H9 (cell line): ENCODE measurements at regions not wholly inside any gene's neighbourhood (a gene's known extent, or its start where the extent isn't known, plus 50 kb on each side); places are given as distances from the start of the nearest gene placed in this dataset.

Source experiments
- DNase-seq: peaks from one replicate; pipeline ENCODE4 v3.0.0-alpha.2; 2017
- H2AFZ ChIP-seq: one replicate; pipeline ENCODE4 v1.6.1; 2013; ENCODE audit warnings: mild to moderate bottlenecking, low read length, control low read depth, moderate library complexity
- H2AK5ac ChIP-seq: 2 replicates; pipeline ENCODE4 v1.6.1; 2013; ENCODE audit warnings: low read length, control low read depth, mixed read lengths; ENCODE audit not compliant: insufficient read length
- H2BK120ac ChIP-seq: one replicate; pipeline ENCODE4 v1.6.1; 2013; ENCODE audit warnings: low read depth, mild to moderate bottlenecking, low read length, control low read depth, inconsistent platforms; ENCODE audit not compliant: poor library complexity, severe bottlenecking
- H2BK12ac ChIP-seq: 2 replicates; pipeline ENCODE4 v1.6.1; 2013; ENCODE audit warnings: low read length, control low read depth, mixed read lengths, low read depth; ENCODE audit not compliant: insufficient read length
- H2BK15ac ChIP-seq: 2 replicates; pipeline ENCODE4 v1.6.1; 2013; ENCODE audit warnings: low read depth, low read length, control low read depth
- H2BK20ac ChIP-seq: one replicate; pipeline ENCODE4 v1.6.1; 2013; ENCODE audit warnings: low read depth, mild to moderate bottlenecking, low read length, control low read depth, inconsistent platforms; ENCODE audit not compliant: poor library complexity, severe bottlenecking
- H2BK5ac ChIP-seq: 2 replicates; pipeline ENCODE4 v1.6.1; 2013; ENCODE audit warnings: low read length, control low read depth, mixed read lengths; ENCODE audit not compliant: insufficient read length
- H3K14ac ChIP-seq: 2 replicates; pipeline ENCODE4 v1.6.1; 2013; ENCODE audit warnings: low read length, control low read depth; ENCODE audit not compliant: insufficient read depth
- H3K18ac ChIP-seq: 2 replicates; pipeline ENCODE4 v1.6.1; 2013; ENCODE audit warnings: low read depth, mild to moderate bottlenecking, mixed read lengths, low read length, control low read depth; ENCODE audit not compliant: insufficient read length
- H3K23ac ChIP-seq: 2 replicates; pipeline ENCODE4 v1.6.1; 2013; ENCODE audit warnings: low read length, control low read depth, mixed read lengths, low read depth; ENCODE audit not compliant: insufficient read length
- H3K23me2 ChIP-seq: 2 replicates; pipeline ENCODE4 v1.6.1; 2013; ENCODE audit warnings: low read depth, mild to moderate bottlenecking, mixed read lengths, low read length, control low read depth; ENCODE audit not compliant: insufficient read length, poor library complexity, severe bottlenecking
- H3K27ac ChIP-seq: 2 replicates; pipeline ENCODE4 v1.5.1; 2013; ENCODE audit warnings: low read length, control low read depth, mixed read lengths, low read depth; ENCODE audit not compliant: insufficient read length
- H3K27me3 ChIP-seq: 2 replicates; pipeline ENCODE4 v1.6.1; 2013; ENCODE audit warnings: low read length, control low read depth, inconsistent platforms; ENCODE audit not compliant: insufficient read depth
- H3K4ac ChIP-seq: 2 replicates; pipeline ENCODE4 v1.6.1; 2013; ENCODE audit warnings: low read depth, mild to moderate bottlenecking, control low read depth, inconsistent platforms, low read length, moderate library complexity
- H3K4me1 ChIP-seq: 2 replicates; pipeline ENCODE4 v1.6.1; 2013; ENCODE audit warnings: low read length, control low read depth, inconsistent platforms; ENCODE audit not compliant: insufficient read depth
- H3K4me2 ChIP-seq: 2 replicates; pipeline ENCODE4 v1.6.1; 2013; ENCODE audit warnings: low read length, control low read depth, mixed read lengths; ENCODE audit not compliant: insufficient read length, insufficient read depth
- H3K56ac ChIP-seq: 2 replicates; pipeline ENCODE4 v1.6.1; 2013; ENCODE audit warnings: low read depth, mild to moderate bottlenecking, mixed read lengths, low read length, control low read depth; ENCODE audit not compliant: insufficient read length
- H3K79me1 ChIP-seq: 2 replicates; pipeline ENCODE4 v1.6.1; 2013; ENCODE audit warnings: low read depth, mild to moderate bottlenecking, moderate library complexity, low read length, control low read depth, inconsistent platforms; ENCODE audit not compliant: insufficient read depth, poor library complexity, severe bottlenecking
- H3K79me2 ChIP-seq: 2 replicates; pipeline ENCODE4 v1.6.1; 2013; ENCODE audit warnings: low read length, control low read depth, inconsistent platforms; ENCODE audit not compliant: insufficient read depth
- H3K9ac ChIP-seq: 2 replicates; pipeline ENCODE4 v1.6.1; 2013; ENCODE audit warnings: low read length, control low read depth, mixed read lengths; ENCODE audit not compliant: insufficient read length; ENCODE audit errors: extremely low read depth
- H3K9me3 ChIP-seq: one replicate; pipeline ENCODE4 v1.6.1; 2013; ENCODE audit warnings: low read depth, low read length, inconsistent platforms; ENCODE audit not compliant: control insufficient read depth
- H3T11ph ChIP-seq: one replicate; pipeline ENCODE4 v1.6.1; 2013; ENCODE audit warnings: mild to moderate bottlenecking, low read length, control low read depth, inconsistent platforms
- H4K20me1 ChIP-seq: one replicate; pipeline ENCODE4 v1.6.1; 2013; ENCODE audit not compliant: control insufficient read depth, insufficient read length, insufficient read depth
- H4K5ac ChIP-seq: 2 replicates; pipeline ENCODE4 v1.6.1; 2013; ENCODE audit warnings: low read depth, mild to moderate bottlenecking, mixed read lengths, low read length, control low read depth; ENCODE audit not compliant: insufficient read length
- H4K8ac ChIP-seq: replicated peaks from 2 replicates; pipeline ENCODE4 v1.6.1; 2013; ENCODE audit warnings: low read length, control low read depth, mixed read lengths, low read depth; ENCODE audit not compliant: insufficient read length
- H4K91ac ChIP-seq: 2 replicates; pipeline ENCODE4 v1.6.1; 2013; ENCODE audit warnings: low read depth, mild to moderate bottlenecking, moderate library complexity, mixed read lengths, low read length, control low read depth; ENCODE audit not compliant: insufficient read length
- H3K27ac Mint-ChIP-seq, 3 experiments: 2 replicates in 2 of 3; 3 replicates in 1 of 3; pipeline ENCODE4 v1.8.0; 2020 to 2021; ENCODE audit warnings: mixed read lengths in 3 of 3, mild to moderate bottlenecking in 1 of 3, moderate library complexity in 1 of 3
- H3K27me3 Mint-ChIP-seq: 2 replicates; pipeline ENCODE4 v1.8.0; 2021; ENCODE audit warnings: low read depth, mild to moderate bottlenecking, moderate library complexity, mixed read lengths
- H3K36me3 Mint-ChIP-seq, 3 experiments: 2 replicates in 2 of 3; 3 replicates in 1 of 3; pipeline ENCODE4 v1.8.0; 2020 to 2021; ENCODE audit warnings: low read depth in 3 of 3, mixed read lengths in 3 of 3; ENCODE audit not compliant: insufficient read depth in 1 of 3
- H3K4me1 Mint-ChIP-seq, 2 experiments: 2 replicates each; pipeline ENCODE4 v1.8.0; 2020; ENCODE audit warnings: mixed read lengths in 2 of 2
- H3K4me3 Mint-ChIP-seq, 2 experiments: 2 replicates in 1 of 2; 3 replicates in 1 of 2; pipeline ENCODE4 v1.8.0; 2020 to 2021; ENCODE audit warnings: mild to moderate bottlenecking in 2 of 2, mixed read lengths in 2 of 2, moderate library complexity in 1 of 2
- H3K9me3 Mint-ChIP-seq, 2 experiments: 2 replicates in 1 of 2; 3 replicates in 1 of 2; pipeline ENCODE4 v1.8.0; 2020; ENCODE audit warnings: mild to moderate bottlenecking in 2 of 2, mixed read lengths in 2 of 2, moderate library complexity in 1 of 2
- WGBS: extraction: QIAGEN DNeasy Blood & Tissue Kit; methylation state at CpG from one replicate; pipeline ENCODE4 v1.1.7; 2013; ENCODE audit warnings: missing lambda C conversion rate, low lambda C conversion rate, mixed read lengths; ENCODE audit not compliant: insufficient read length; ENCODE audit errors: extremely low coverage; 5-methylcytosine and 5-hydroxymethylcytosine counted together
- TF ChIP-seq, protein P1 (sequence below): fragments of 200-600 bp; sonication (generic); conservative IDR thresholded peaks from 3 replicates; pipeline ENCODE4 v1.8.0; 2021; ENCODE audit warnings: antibody characterized with exemption, mild to moderate bottlenecking

DNA sequence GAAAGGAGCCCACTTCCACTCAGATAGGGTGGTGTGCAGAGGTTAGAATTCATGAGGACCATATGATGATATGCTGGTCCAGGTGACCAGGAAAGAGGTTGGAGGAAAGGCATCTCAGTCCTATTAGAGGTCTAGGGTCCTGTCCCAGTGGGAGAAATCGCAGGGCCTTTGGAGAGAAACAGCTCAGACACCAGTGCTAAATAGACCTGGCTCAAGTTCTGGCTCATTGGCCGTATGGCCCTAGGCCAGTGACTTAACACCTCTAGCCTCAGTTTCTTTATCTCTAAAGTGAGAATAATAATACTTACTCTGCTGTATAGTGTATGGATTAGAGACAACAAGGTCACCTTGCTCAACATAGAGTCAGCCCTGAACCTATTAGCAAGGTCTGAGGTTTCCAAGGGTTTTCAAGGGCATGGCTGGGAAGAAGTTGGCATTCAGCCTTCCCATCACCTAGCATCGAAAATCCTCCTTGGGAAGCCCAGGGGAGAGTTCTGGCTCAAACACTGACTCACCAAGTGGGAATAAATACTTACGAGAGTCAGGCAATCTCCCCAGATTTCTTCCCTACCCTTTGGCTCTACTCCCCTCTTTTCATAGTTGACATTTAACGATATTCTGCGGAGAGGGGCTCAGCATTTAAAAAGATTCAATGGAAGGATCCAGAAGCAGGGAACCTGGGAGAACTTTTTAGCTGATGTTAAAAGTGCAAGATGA, 473.1 kb upstream of the PODXL start:
- TF ChIP-seq, protein P1, sequence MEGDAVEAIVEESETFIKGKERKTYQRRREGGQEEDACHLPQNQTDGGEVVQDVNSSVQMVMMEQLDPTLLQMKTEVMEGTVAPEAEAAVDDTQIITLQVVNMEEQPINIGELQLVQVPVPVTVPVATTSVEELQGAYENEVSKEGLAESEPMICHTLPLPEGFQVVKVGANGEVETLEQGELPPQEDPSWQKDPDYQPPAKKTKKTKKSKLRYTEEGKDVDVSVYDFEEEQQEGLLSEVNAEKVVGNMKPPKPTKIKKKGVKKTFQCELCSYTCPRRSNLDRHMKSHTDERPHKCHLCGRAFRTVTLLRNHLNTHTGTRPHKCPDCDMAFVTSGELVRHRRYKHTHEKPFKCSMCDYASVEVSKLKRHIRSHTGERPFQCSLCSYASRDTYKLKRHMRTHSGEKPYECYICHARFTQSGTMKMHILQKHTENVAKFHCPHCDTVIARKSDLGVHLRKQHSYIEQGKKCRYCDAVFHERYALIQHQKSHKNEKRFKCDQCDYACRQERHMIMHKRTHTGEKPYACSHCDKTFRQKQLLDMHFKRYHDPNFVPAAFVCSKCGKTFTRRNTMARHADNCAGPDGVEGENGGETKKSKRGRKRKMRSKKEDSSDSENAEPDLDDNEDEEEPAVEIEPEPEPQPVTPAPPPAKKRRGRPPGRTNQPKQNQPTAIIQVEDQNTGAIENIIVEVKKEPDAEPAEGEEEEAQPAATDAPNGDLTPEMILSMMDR: no peak
- H3K4me3 Mint-ChIP-seq: no peak overlapping the region
- H2BK20ac ChIP-seq: no peak overlapping the region
- H3K18ac ChIP-seq: no peak overlapping the region
- no peaks in the 10 kb centered on the region for H3K23me2 ChIP-seq
- no peaks in the 10 kb centered on the region for H3K9me3 ChIP-seq
- H3K79me2 ChIP-seq: no peaks in the 10 kb centered on the region
- no peak overlapping the region for H3K27ac Mint-ChIP-seq
- no peak overlapping the region for H3K23ac ChIP-seq
- H3K27me3 ChIP-seq: no peaks in the 10 kb centered on the region
- H4K8ac ChIP-seq: no peak overlapping the region
- H2BK15ac ChIP-seq: no peak overlapping the region
- H2BK5ac ChIP-seq: no peak overlapping the region
- no peaks in the 10 kb centered on the region for H4K20me1 ChIP-seq
- no peaks in the 10 kb centered on the region for H3K4me1 ChIP-seq
- no peak overlapping the region for H3T11ph ChIP-seq
- peaks cover 2% of the 10 kb centered on the region for H3K27me3 Mint-ChIP-seq
- WGBS: no CpG with 5 or more reads among the region's 6 CpGs
- H3K36me3 Mint-ChIP-seq: peaks cover 0 to 2% (median 0%) of the 10 kb centered on the region in 3 experiments; a peak in 1 of 7 replicates
- peaks cover 3 to 4% of the 10 kb centered on the region in 2 experiments; a peak in 2 of 5 replicates for H3K9me3 Mint-ChIP-seq
- no peak overlapping the region for H2BK12ac ChIP-seq
- H3K27ac ChIP-seq: no peak overlapping the region
- H2BK120ac ChIP-seq: no peak overlapping the region
- DNase-seq: no peak
- H3K4ac ChIP-seq: no peak overlapping the region
- H2AK5ac ChIP-seq: no peak overlapping the region
- no peaks in the 10 kb centered on the region for H3K79me1 ChIP-seq
- no peak overlapping the region for H3K9ac ChIP-seq
- H4K91ac ChIP-seq: no peak overlapping the region
- no peaks in the 10 kb centered on the region; a peak in 1 of 4 replicates for H3K4me1 Mint-ChIP-seq
- H4K5ac ChIP-seq: no peak overlapping the region
- no peak overlapping the region for H2AFZ ChIP-seq
- no peak overlapping the region for H3K4me2 ChIP-seq
- H3K14ac ChIP-seq: no peak overlapping the region
- no peak overlapping the region for H3K56ac ChIP-seq
